Hepatocyte (in vitro differentiated cells): ENCODE measurements at regions not wholly inside any gene's neighbourhood (a gene's known extent, or its start where the extent isn't known, plus 50 kb on each side); places are given as distances from the start of the nearest gene placed in this dataset. TPM values are rescaled to one million over a fixed set of nuclear protein-coding genes. Genes with fewer than 3 reads are reported as not detected.

ENCODE experiments used
- DNase-seq: peaks from one replicate; pipeline ENCODE4 v3.0.0-alpha.2; 2016; ENCODE audit warnings: low spot score
- H2AFZ ChIP-seq: fragments of 200-600 bp; sonication (generic); 2 replicates; pipeline ENCODE4 v1.6.0; 2016; ENCODE audit warnings: antibody characterized with exemption, mild to moderate bottlenecking
- H3K27ac ChIP-seq: fragments of 200-600 bp; sonication (generic); 2 replicates; pipeline ENCODE4 v1.5.1; 2016; ENCODE audit warnings: mild to moderate bottlenecking
- H3K27me3 ChIP-seq: fragments of 200-600 bp; sonication (generic); 2 replicates; pipeline ENCODE4 v1.6.1; 2016
- H3K36me3 ChIP-seq: fragments of 200-600 bp; sonication (generic); replicated peaks from 2 replicates; pipeline ENCODE4 v1.5.1; 2016; ENCODE audit warnings: low read depth; ENCODE audit not compliant: insufficient read depth
- H3K4me1 ChIP-seq: fragments of 200-600 bp; sonication (generic); 2 replicates; pipeline ENCODE4 v1.5.1; 2016; ENCODE audit warnings: mild to moderate bottlenecking, moderate library complexity; ENCODE audit not compliant: insufficient read depth
- H3K4me2 ChIP-seq: fragments of 200-600 bp; sonication (generic); 2 replicates; pipeline ENCODE4 v1.6.0; 2016
- H3K4me3 ChIP-seq: fragments of 200-600 bp; sonication (generic); 2 replicates; pipeline ENCODE4 v1.5.1; 2016; ENCODE audit warnings: mild to moderate bottlenecking
- H3K79me2 ChIP-seq: fragments of 200-600 bp; sonication (generic); 2 replicates; pipeline ENCODE4 v1.6.0; 2017; ENCODE audit warnings: mild to moderate bottlenecking
- H3K9me2 ChIP-seq: fragments of 200-600 bp; sonication (generic); replicated peaks from 2 replicates; pipeline ENCODE4 v1.6.0; 2017; ENCODE audit warnings: mild to moderate bottlenecking; ENCODE audit not compliant: insufficient read depth
- H3K9me3 ChIP-seq: fragments of 200-600 bp; sonication (generic); 2 replicates; pipeline ENCODE4 v1.5.1; 2016; ENCODE audit warnings: low read depth, mild to moderate bottlenecking
- H4K20me1 ChIP-seq: fragments of 200-600 bp; sonication (generic); 2 replicates; pipeline ENCODE4 v1.6.0; 2016; ENCODE audit warnings: mild to moderate bottlenecking; ENCODE audit not compliant: insufficient read depth, poor library complexity, severe bottlenecking
- CTCF ChIP-seq: fragments of 200-600 bp; sonication (generic); IDR thresholded peaks from 2 replicates; pipeline ENCODE4 v1.5.1; 2016; ENCODE audit warnings: antibody characterized with exemption, mild to moderate bottlenecking; ENCODE audit not compliant: poor library complexity
- EZH2 ChIP-seq: fragments of 200-600 bp; sonication (generic); IDR thresholded peaks from 2 replicates; pipeline ENCODE4 v1.6.1; 2016; ENCODE audit warnings: antibody characterized with exemption, mild to moderate bottlenecking, borderline replicate concordance
- EZH2phosphoT487 ChIP-seq: fragments of 200-600 bp; sonication (generic); IDR thresholded peaks from one replicate; pipeline ENCODE4 v1.6.1; 2018; ENCODE audit warnings: antibody characterized with exemption, mild to moderate bottlenecking, low read depth, moderate library complexity; ENCODE audit not compliant: unreplicated experiment, severe bottlenecking
- WGBS: methylation state at CpG from one replicate; pipeline ENCODE4 v1.1.6; 2016; ENCODE audit warnings: low lambda C conversion rate; ENCODE audit errors: missing lambda C conversion rate; 5-methylcytosine and 5-hydroxymethylcytosine counted together
- small RNA-seq: library from RNA; depleted of rRNA; stranded (forward); fragments of <200 nt; gene quantifications from one replicate; pipeline ENCODE3, GENCODE V24; 2014

DNA sequence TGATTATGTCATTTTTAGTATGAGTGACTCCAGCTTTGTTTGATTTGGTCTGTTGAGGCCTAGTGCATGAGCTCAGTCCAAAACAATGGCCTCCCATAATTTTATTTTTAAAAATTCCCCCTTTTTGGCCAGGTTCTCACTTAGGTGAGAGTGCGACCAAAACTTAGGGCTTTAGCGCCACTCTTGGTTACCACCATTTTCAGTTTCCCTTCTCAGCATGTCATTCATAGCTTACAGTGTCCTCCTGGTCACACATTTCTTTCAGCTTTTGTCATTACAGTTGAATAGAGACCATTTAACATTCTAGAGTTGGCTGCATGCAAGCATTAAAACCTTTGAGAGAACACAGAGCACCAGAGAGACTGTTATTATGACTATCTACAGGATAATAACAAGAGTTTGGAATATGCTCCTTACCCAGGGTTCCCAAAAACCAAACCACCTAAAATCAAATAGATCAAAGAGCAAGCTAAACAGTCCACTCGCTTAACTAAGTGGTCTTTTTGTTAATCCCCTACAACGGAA is 85.4 kb downstream of the TLR5 start:
- Histone ChIP-seq H3K4me1 (no peaks in the 10 kb centered on the region), H3K79me2 (no peaks in the 10 kb centered on the region), H3K27ac (no peak overlapping the region), H3K4me3 (no peak overlapping the region), H3K4me2 (no peak overlapping the region), H3K27me3 (no peaks in the 10 kb centered on the region), H3K9me3 (no peaks in the 10 kb centered on the region), H4K20me1 (no peaks in the 10 kb centered on the region), H3K36me3 (no peaks in the 10 kb centered on the region), H3K9me2 (no peaks in the 10 kb centered on the region), H2AFZ (no peak overlapping the region)
- no peak for DNase-seq
- TF ChIP-seq EZH2phosphoT487 (no peak), EZH2 (no peak), CTCF (no peak)
- WGBS: 81% methylated on average over 4 of the region's 4 CpGs

Small RNA genes in the stretch of these regions (small RNA-seq; reads per million reads assigned to genes)
- gene NDUFB1P2: not detected
